Stimulated activated naive CD8-positive, alpha-beta T cell treated with anti-CD3 and anti-CD28 coated beads, Interleukin-15, Interleukin-2, amounts not matched to agents 100 U/mL and 50 U/mL, for 24 hours (primary cell): ENCODE measurements at regions not wholly inside any gene's neighbourhood (a gene's known extent, or its start where the extent isn't known, plus 50 kb on each side); places are given as distances from the start of the nearest gene placed in this dataset.

Experiments
- ATAC-seq: fragments of 150-1000 bp; cut with Tn5 transposase; one replicate; pipeline ENCODE4 v1.10.0; 2021
- DNase-seq: peaks from one replicate; pipeline ENCODE4 v3.0.0; 2021

DNA sequence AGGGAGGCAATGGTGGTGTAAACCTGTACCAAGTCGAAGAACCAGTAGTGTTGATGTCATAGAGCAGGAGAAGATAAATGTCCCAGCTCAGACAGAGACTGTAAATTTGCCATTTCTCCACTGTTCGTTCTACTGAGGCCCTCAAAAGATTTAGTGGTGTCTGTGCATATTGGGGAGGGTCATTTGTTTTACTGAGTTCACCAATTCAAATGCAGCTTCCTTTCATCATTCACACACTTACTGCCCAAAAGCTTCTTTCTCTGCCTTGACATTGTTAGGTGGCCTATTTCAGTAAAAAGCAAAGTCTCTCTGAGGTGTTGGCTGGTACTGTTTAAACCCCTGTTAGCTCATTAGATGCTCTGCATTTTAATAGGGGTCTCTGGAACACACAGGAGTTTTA, 86.2 kb upstream of the EDNRB start:
- no peak for ATAC-seq
- no peak for DNase-seq

DNA sequence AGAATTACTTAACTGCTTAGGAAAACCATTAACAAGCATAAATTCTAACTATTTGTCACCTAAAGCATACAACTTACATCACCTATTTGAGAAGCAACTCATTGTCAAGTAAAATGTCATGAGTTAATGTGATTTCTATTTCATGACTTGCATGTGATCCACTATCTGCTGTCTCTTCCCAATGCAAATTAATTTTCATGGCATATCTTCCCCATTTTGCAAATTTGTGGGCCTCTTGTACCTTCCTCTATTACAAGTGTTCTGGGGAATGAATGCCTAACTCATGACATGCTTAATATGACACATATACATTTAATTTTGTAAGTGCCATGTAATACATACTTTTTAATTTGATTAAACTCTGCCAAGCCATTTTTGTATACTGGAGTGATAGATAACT, 81.1 kb upstream of the EDNRB start:
- no peak for DNase-seq

GRCh38 chr13:77994166-77994565, 75.5 kb upstream of the EDNRB start:
- DNase-seq (no peak), ATAC-seq (no peak)

More for the DNA sequence above, 81.1 kb upstream of the EDNRB start:
- ATAC-seq, result no peak

GRCh38 chr13:77991003-77991402, 72.4 kb upstream of the EDNRB start:
- DNase-seq (no peak), ATAC-seq (no peak)

DNA sequence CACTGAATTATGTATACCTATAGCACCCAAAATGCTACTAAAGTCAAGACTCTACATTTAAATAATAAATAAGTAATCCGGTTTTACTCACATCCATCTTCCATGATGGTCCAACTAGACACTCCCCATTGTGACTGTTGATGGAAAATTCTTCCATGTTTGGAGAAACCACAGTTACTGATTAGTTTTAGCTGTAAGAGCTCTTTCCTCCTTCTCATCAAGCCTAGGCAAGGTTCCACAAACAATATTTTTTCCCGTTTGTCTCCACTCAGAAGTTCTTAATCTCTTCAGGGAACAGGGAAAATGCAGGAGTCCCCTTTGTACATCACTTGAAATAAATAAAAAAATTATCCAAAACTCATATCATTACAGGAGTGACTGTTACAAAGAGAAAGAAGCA, 70.7 kb upstream of the EDNRB start:
- DNase-seq (no peak), ATAC-seq (no peak)

DNA sequence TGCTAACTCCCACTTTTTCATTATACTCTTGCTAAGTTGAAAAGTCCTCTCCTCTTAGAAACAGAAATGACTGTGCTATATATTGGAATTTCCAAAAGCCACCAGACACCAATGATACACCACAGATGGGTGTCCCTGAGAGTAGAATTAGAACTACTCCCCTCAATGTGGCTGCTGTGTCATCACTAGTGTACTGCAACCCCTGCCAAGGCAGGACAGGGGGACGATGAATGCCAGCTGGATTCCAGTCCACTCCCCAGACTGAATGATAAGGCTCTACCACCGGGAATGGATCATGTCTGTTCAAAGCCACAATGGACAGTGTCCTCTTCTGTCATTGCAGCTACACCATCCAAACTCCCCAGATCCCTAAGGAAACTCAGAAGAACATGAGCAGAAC, 69.7 kb upstream of the EDNRB start:
- ATAC-seq (no peak), DNase-seq (no peak)

DNA sequence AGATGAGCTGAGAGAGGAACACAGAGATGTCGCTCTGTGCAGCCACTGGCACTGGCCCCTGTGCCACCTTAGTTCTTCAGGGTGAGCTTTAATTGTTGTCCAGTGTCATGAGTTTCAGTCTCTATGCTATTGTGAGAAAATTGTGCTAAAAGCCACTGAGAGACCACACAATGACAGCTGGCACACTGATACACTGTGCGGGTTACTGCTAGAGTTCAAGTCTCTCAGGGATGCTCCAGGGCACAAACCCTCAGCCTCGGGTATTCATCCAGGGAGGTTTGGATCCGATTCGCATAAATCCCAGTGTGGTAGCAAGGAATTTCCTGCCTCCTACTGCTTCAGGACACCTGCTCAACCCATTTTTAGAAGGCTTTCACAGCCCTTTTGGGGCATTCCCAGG, 68.1 kb upstream of the EDNRB start:
- no peak for ATAC-seq

DNA sequence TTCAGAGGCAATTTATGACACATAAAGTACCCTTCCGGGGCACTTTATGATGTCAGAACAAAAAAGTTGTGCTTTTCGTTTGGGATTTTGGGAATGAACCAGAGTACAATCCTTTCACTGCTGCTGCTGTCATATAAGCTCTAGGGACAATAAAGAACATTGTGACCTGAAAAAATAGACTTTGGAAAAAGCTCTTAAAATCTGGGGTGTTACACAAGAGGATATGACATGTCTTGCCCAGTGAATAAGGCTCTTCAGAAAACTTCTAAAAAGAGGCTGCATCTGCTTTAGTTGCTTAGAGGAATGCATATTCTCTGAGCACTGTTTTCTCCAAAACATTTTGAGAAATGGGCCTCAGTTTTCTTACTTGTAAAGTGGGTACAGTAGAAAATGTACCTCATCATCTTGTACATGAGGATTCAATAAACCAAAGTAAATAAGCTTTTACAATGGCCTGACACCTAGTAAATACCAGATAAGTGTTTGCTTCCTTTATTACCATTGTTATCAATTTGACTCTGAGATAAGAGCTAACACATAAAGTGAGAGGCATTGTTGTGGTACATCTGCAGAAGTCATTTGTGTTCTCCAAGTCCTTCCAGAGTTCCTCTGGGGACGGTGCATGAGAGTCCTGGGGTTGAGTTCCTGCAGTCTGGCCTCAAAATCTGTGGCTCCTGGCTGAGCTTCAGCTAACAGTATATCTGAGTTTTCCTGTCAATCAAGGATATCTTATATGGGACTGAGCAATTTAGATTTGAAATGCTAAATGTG, 67.4 kb upstream of the EDNRB start:
- no peak for DNase-seq
- no peak for ATAC-seq

More for the DNA sequence above, 68.1 kb upstream of the EDNRB start:
- no peak for DNase-seq

GRCh38 chr13:77981281-77981881, 62.8 kb upstream of the EDNRB start:
- no peak for ATAC-seq
- DNase-seq, result no peak

DNA sequence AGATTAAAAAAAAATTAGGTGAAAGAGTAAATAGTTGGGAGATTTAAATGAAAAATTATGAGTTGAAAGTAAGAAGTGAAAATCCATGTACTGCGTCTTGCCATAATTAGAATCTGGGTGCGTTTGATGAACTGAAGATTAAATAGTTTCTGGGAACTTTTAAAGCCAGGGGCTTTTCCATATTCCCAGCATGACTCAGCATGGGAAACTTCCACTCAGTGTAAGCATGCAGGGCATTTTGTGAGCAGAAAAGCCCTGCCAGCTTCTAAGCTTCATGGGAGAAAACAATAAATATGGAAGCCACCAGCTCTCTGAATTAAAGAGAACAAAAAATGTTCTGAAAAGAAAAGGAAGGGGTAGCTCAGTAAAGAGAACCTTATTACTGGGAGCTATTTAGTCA, 62.0 kb upstream of the EDNRB start:
- no peak for ATAC-seq
- no peak for DNase-seq

DNA sequence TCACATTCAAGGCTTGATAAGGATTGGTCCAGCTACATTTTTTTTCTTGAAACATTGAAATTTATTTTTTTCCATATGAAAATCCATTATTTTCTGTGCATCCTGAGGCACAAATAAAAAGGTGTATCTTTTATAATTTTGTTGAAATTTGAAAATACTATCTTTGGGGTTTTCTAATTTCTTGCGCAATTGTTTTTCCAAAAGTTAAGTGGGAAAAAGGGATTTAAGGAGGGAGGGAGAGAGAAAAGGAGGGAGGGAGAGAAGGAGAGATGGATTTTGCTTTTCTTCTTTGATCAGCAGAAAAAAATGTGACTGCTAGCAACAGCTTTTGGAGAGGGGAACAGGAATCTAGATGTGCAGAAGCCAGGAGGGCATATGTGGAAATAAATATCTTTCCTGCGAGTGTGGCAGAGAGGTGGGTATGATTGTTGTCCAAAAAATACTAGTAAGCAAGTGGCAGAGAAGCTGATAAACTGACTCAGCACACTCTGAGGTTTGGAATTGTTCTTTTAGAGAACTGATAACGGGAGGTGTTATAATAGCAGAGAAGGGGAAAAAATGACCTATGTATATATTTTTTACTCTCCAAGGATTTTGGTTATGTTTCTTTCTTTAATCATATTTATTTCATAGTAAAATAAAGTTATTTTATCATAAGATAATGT, 61.2 kb upstream of the EDNRB start:
- DNase-seq (no peak), ATAC-seq (no peak)

DNA sequence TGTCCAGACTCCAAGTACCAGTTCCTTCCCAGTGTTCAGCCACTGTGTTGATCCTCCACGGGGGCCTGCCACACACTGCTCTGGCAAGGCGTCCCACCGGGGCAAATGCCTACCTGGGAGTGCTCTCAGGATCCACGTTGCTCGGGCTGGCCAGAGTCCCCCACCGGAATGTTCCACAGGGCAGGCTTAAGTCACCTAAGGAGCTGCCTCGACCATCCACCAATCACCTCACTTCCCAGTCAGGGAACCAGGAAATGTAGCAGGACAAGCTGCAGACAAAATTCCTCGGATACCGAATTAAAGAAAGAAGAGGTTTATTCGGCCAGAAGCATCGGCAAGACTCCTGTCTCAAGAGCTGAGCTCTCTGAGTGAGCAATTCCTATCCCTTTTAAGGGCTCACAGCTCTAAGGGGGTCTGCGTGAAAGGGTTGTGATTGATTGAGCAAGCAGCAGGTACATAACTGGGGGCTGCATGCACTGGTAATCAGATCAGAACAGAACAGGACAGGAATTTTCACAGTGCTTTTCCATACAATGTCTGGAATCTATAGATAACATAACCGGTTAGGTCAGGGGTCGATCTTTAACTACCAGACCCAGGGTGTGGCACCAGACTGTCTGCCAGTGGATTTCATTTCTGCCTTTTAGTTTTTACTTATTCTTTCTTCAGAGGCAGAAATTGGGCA, 56.9 kb upstream of the EDNRB start:
- no peak for DNase-seq
- ATAC-seq, result no peak

DNA sequence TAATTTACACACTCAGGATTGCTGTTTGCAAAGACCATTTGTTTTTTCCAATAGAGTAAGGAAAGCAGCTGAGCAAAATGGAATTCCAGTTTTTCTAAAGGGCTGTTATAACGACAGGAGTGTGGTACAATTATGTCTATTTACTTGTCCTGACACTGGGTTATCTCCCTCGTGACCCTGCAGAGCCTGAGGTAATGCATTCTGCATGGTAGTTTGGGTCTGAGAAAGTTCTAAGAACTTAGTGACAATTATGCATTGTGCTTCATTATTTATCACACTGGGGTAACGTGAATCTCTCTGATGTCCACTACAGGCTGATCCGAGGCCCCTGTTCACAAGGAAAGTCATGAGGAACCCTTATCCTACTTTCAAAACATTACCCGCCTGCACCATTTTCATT, 50.7 kb upstream of the EDNRB start:
- ATAC-seq, result no peak
- DNase-seq, result no peak
